Choroid plexus epithelial cell (primary cell): ENCODE measurements at regions not wholly inside any gene's neighbourhood (a gene's known extent, or its start where the extent isn't known, plus 50 kb on each side); places are given as distances from the start of the nearest gene placed in this dataset.

Experiments used
- DNase-seq: peaks from one replicate; pipeline ENCODE4 v3.0.0-alpha.2; 2010; ENCODE audit warnings: low read depth
- H3K4me3 ChIP-seq: 2 replicates; pipeline ENCODE4 v1.5.1; 2011; ENCODE audit warnings: low read depth, mild to moderate bottlenecking, control low read depth, low read length, moderate library complexity
- CTCF ChIP-seq: conservative IDR thresholded peaks from 2 replicates; pipeline ENCODE4 v1.5.1; 2011; ENCODE audit warnings: low read depth, mild to moderate bottlenecking, control low read depth, inconsistent platforms, low read length, moderate library complexity

GRCh38 chr14:83096092-83096491 is 1562.4 kb upstream of the SEL1L start:
- DNase-seq: peak; percentile 2
- TF ChIP-seq CTCF: no peak
- no peak overlapping the region for H3K4me3 ChIP-seq

GRCh38 chr14:83101846-83102245 is 1568.2 kb upstream of the SEL1L start:
- TF ChIP-seq CTCF: no peak
- H3K4me3 ChIP-seq: no peak overlapping the region
- no peak for DNase-seq

GRCh38 chr14:83118029-83118428 is 1584.4 kb upstream of the SEL1L start:
- no peak overlapping the region for H3K4me3 ChIP-seq
- DNase-seq: no peak
- TF ChIP-seq CTCF: no peak

- H3K4me3 ChIP-seq: no peak overlapping the region
- DNase-seq: no peak
- TF ChIP-seq CTCF: no peak
Measured at GRCh38 chr14:83120187-83120586, 1586.5 kb upstream of the SEL1L start.

GRCh38 chr14:83126076-83126475 is 1592.4 kb upstream of the SEL1L start:
- DNase-seq: no peak
- no peak overlapping the region for H3K4me3 ChIP-seq
- no peak for TF ChIP-seq CTCF

- no peak overlapping the region for H3K4me3 ChIP-seq
- TF ChIP-seq CTCF: no peak
- DNase-seq: no peak
Measured at GRCh38 chr14:83128783-83129182, 1595.1 kb upstream of the SEL1L start.

- no peak for DNase-seq
- no peak overlapping the region for H3K4me3 ChIP-seq
- TF ChIP-seq CTCF: no peak
Measured at GRCh38 chr14:83129496-83129895, 1595.8 kb upstream of the SEL1L start.
